ENCODE measurements at regions not wholly inside any gene's neighbourhood (a gene's known extent, or its start where the extent isn't known, plus 50 kb on each side); places are given as distances from the start of the nearest gene placed in this dataset.

DNA sequence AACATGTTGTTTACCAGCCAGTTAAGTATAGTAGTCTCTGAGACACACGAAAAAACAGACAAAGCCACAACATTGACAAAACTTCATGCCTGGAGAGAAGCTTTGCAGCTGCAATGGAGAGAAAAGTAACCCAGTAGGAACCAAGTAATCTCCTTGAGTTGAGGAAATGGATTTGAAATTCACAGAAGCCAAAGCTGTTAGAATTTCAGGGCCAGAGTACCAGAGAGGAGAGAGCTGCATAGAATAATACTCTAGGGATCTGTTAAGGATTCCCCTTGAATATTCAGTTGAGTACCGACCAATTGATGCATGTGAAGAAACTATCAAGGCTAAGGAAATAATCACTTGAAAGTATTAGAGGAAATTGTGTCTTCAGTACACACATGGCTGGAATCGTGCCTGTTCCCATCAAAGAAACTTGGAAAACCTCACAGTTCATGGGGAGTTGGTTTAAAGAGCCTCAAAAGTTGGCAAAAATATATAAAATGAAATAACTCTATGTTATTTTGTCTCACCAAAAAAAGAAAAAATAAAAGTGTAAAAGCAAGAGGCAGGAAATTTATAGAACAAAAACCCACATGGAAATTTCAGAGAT is 324.0 kb upstream of the NEGR1 start:
- Histone ChIP-seq H3K36me3 (replicated peaks; ENCODE audit: insufficient read depth, low read length) (no peaks in the 10 kb centered on the region), H2AFZ (ENCODE audit: low read length) (no peak overlapping the region), H3F3A (ENCODE audit: insufficient read depth, low read length) (no peaks in the 10 kb centered on the region), H3K4me2 (ENCODE audit: low read depth, low read length) (no peak overlapping the region), H3K79me2 (ENCODE audit: low read length) (no peaks in the 10 kb centered on the region), H3K9me2 (replicated peaks; ENCODE audit: insufficient read depth, low read length) (no peaks in the 10 kb centered on the region), H4K20me1 (ENCODE audit: insufficient read depth, low read length) (no peaks in the 10 kb centered on the region), H3K27me3 (replicated peaks; ENCODE audit: insufficient read depth, low read length) (no peaks in the 10 kb centered on the region), H3K4me1 (ENCODE audit: low read length) (no peaks in the 10 kb centered on the region), H3K9me3 (replicated peaks; ENCODE audit: insufficient read depth, low read length) (no peaks in the 10 kb centered on the region), H3K9ac (ENCODE audit: low read length) (no peak overlapping the region), H3K27ac (ENCODE audit: low read length) (no peak overlapping the region), H3K4me3 (ENCODE audit: low read length) (no peak overlapping the region)
- DNase-seq, result no peak
- TF ChIP-seq, protein P1, sequence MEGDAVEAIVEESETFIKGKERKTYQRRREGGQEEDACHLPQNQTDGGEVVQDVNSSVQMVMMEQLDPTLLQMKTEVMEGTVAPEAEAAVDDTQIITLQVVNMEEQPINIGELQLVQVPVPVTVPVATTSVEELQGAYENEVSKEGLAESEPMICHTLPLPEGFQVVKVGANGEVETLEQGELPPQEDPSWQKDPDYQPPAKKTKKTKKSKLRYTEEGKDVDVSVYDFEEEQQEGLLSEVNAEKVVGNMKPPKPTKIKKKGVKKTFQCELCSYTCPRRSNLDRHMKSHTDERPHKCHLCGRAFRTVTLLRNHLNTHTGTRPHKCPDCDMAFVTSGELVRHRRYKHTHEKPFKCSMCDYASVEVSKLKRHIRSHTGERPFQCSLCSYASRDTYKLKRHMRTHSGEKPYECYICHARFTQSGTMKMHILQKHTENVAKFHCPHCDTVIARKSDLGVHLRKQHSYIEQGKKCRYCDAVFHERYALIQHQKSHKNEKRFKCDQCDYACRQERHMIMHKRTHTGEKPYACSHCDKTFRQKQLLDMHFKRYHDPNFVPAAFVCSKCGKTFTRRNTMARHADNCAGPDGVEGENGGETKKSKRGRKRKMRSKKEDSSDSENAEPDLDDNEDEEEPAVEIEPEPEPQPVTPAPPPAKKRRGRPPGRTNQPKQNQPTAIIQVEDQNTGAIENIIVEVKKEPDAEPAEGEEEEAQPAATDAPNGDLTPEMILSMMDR (IDR thresholded peaks at IDR 0.05; ENCODE audit: low read length), result no peak
- TF ChIP-seq EZH2phosphoT487 (IDR thresholded peaks at IDR 0.05; ENCODE audit: low read length) (no peak), EZH2 (optimal IDR thresholded peaks at IDR 0.05; ENCODE audit: low read depth, low read length) (no peak)

DNA sequence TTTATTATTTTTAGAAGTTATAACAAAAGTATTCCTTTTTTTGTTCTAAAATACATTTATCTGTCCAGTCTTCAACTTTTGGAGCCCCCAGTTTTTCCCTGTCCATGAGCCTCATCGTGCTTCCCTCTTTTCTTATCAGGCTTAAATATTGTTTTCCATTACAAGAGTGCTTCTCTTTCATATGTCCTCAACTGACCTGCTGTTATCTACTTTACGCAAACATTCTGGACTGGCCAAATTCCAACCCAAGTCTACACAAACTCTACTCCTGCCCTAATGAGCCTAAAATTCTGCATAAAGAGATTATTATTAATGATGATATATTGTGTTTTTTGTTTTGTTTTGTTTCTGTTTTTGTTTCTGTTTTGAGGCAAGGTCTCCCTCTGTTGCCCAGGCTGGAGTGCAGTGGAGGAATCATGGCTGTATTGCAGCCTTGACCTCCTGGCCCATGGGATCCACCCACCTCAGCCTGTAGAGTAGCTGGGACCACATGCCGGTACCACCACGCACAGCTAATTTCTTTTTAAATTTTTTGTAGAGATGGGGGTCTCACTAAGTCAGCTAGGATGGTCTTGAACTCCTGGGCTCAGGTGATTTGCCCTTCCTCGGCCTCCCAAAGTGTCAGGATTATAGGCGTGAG is 318.8 kb upstream of the NEGR1 start:
- Histone ChIP-seq H3K9me2 (replicated peaks; ENCODE audit: insufficient read depth, low read length) (no peaks in the 10 kb centered on the region), H3K4me3 (ENCODE audit: low read length) (no peak overlapping the region), H3K4me2 (ENCODE audit: low read depth, low read length) (no peak overlapping the region), H3K9me3 (replicated peaks; ENCODE audit: insufficient read depth, low read length) (no peaks in the 10 kb centered on the region), H3K4me1 (ENCODE audit: low read length) (no peaks in the 10 kb centered on the region), H3K27ac (ENCODE audit: low read length) (no peak overlapping the region), H3K79me2 (ENCODE audit: low read length) (no peaks in the 10 kb centered on the region), H4K20me1 (ENCODE audit: insufficient read depth, low read length) (no peaks in the 10 kb centered on the region), H3K36me3 (replicated peaks; ENCODE audit: insufficient read depth, low read length) (no peaks in the 10 kb centered on the region), H2AFZ (ENCODE audit: low read length) (no peak overlapping the region), H3F3A (ENCODE audit: insufficient read depth, low read length) (no peaks in the 10 kb centered on the region), H3K9ac (ENCODE audit: low read length) (no peak overlapping the region), H3K27me3 (replicated peaks; ENCODE audit: insufficient read depth, low read length) (no peaks in the 10 kb centered on the region)
- no peak for DNase-seq
- no peak for TF ChIP-seq EZH2 (optimal IDR thresholded peaks at IDR 0.05; ENCODE audit: low read depth, low read length)
- TF ChIP-seq EZH2phosphoT487 (IDR thresholded peaks at IDR 0.05; ENCODE audit: low read length), result no peak
- TF ChIP-seq, protein P1 (IDR thresholded peaks at IDR 0.05; ENCODE audit: low read length), result no peak

DNA sequence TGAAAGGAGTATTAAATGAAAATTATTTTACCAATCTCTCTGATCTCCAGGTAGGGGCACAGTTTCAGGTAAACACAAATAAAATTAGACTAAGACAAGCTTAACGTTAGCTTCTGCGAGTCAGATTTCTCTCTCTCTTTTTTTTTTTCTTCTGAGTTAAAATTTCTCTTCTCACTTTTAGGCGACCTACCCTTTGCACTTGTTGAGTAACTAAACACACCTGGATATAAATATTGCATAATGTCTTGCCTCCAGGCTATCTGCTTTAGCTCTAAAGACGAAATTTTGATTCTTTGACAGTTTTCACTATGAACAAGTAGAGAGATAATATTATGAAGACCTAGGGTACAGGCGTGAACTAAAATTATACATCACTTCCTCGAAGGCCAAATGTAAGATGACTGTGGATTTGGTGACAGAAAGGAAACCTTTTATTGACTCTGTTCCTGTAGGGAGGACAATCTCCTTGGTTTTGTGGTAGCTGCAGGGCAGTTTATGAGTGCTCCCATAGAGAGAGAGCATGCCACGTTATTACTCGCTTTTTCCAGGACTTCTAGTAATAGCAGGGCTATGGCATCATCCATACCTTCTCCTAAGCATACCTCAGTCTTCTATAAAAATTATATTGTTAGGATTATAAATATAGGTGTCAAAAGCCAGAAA is 303.8 kb upstream of the NEGR1 start:
- TF ChIP-seq EZH2phosphoT487 (IDR thresholded peaks at IDR 0.05; ENCODE audit: low read length) (no peak), EZH2 (optimal IDR thresholded peaks at IDR 0.05; ENCODE audit: low read depth, low read length) (no peak)
- TF ChIP-seq, protein P1 (IDR thresholded peaks at IDR 0.05; ENCODE audit: low read length), result no peak
- H3K79me2 ChIP-seq (ENCODE audit: low read length), result no peaks in the 10 kb centered on the region
- no peak overlapping the region for H3K4me3 ChIP-seq (ENCODE audit: low read length)
- no peak for DNase-seq
- no peak overlapping the region for H3K27ac ChIP-seq (ENCODE audit: low read length)
- no peaks in the 10 kb centered on the region for H3K4me1 ChIP-seq (ENCODE audit: low read length)
- H3K9me2 ChIP-seq (replicated peaks; ENCODE audit: insufficient read depth, low read length), result 0 out of 2 replicates have a peak, but pooled peaks cover 2% of the 10 kb centered on the region
- no peaks in the 10 kb centered on the region for H4K20me1 ChIP-seq (ENCODE audit: insufficient read depth, low read length)
- no peak overlapping the region for H3K4me2 ChIP-seq (ENCODE audit: low read depth, low read length)
- no peak overlapping the region for H2AFZ ChIP-seq (ENCODE audit: low read length)
- H3K9me3 ChIP-seq (replicated peaks; ENCODE audit: insufficient read depth, low read length), result no peaks in the 10 kb centered on the region
- no peak overlapping the region for H3K9ac ChIP-seq (ENCODE audit: low read length)
- H3F3A ChIP-seq (ENCODE audit: insufficient read depth, low read length), result no peaks in the 10 kb centered on the region
- no peaks in the 10 kb centered on the region for H3K27me3 ChIP-seq (replicated peaks; ENCODE audit: insufficient read depth, low read length)
- no peaks in the 10 kb centered on the region for H3K36me3 ChIP-seq (replicated peaks; ENCODE audit: insufficient read depth, low read length)
